ENCODE measurements at regions not wholly inside any gene's neighbourhood (a gene's known extent, or its start where the extent isn't known, plus 50 kb on each side); places are given as distances from the start of the nearest gene placed in this dataset.
A peak's percentile ranks its signal among the peaks of the same experiment; 100 is the strongest.

DNA sequence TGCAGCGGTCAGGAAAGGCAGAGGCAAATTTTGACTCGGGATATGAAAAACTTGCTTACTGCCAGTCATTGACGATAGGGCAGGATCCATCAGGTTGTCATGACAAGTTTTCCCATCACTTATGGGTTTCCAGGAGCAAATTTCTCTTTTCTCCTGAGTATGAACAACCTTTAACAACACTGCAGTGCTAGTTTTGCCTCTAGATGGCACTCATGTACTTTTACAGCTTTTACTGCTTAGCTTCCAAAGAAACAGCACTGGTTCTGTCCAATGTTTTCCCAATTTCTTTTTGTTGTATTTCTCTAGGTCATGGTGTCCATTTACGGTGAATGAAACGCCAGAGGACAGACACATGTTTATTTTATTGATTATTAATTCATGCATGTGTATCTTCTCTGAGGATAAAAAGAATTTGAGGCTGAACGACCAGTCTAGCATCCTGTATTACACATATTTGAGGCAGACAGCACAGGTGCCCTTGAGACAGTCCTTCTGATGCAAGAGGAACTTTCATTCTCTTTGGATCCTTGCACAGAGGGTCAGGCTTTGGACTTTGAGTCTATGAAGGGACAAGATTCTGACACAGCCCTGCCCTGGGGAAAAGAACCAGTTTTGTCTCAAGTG, 112.3 kb upstream of the TRABD2B start:
- H3K9me3 ChIP-seq (ENCODE audit: control insufficient read depth, insufficient read depth, low read length): no peaks in the 10 kb centered on the region
- DNase-seq (ENCODE audit: low read depth in 4 of 6, low spot score in 6 of 6): peak; percentile 54 to 94 (median 58)
- no peak overlapping the region for H3K4me3 ChIP-seq (ENCODE audit: low read depth, low read length)
- no peak overlapping the region for H3K27ac ChIP-seq (ENCODE audit: low read depth, low read length)
- no peaks in the 10 kb centered on the region for H3K36me3 ChIP-seq (ENCODE audit: control insufficient read depth, insufficient read depth, low read length)
- 29% methylated on average over 3 of the region's 6 CpGs for WGBS (ENCODE audit: insufficient coverage)
- H3K27me3 ChIP-seq (ENCODE audit: control insufficient read depth, insufficient read depth, low read length): peaks cover 5% of the 10 kb centered on the region
- H3K4me1 ChIP-seq (ENCODE audit: control insufficient read depth, insufficient read depth, low read length): no peaks in the 10 kb centered on the region

DNA sequence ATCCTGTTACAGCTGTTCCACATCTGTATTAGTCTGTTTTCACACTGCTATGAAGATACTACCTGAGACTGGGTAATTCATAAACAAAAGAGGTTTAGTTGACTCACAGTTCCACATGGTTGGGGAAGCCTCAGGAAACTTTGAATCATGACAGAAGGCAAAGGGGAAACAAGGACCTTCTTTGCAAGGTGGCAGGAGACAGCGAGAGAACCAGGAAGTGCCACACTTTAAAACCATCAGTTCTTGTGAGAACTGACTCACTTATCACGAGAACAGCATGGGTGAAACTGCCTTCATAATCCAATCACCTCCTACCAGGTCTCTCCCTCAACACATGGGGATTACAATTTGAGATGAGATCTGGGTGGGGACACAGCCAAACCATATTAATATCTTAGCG, 110.3 kb upstream of the TRABD2B start:
- Histone ChIP-seq H3K36me3 (ENCODE audit: control insufficient read depth, insufficient read depth, low read length) (no peaks in the 10 kb centered on the region), H3K4me1 (ENCODE audit: control insufficient read depth, insufficient read depth, low read length) (no peaks in the 10 kb centered on the region), H3K9me3 (ENCODE audit: control insufficient read depth, insufficient read depth, low read length) (no peaks in the 10 kb centered on the region), H3K27me3 (ENCODE audit: control insufficient read depth, insufficient read depth, low read length) (peaks cover 5% of the 10 kb centered on the region), H3K4me3 (ENCODE audit: low read depth, low read length) (no peak overlapping the region), H3K27ac (ENCODE audit: low read depth, low read length) (no peak overlapping the region)
- WGBS (ENCODE audit: insufficient coverage): no CpG with 5 or more reads among the region's 3 CpGs
- no peak for DNase-seq (ENCODE audit: low read depth in 4 of 6, low spot score in 6 of 6)

DNA sequence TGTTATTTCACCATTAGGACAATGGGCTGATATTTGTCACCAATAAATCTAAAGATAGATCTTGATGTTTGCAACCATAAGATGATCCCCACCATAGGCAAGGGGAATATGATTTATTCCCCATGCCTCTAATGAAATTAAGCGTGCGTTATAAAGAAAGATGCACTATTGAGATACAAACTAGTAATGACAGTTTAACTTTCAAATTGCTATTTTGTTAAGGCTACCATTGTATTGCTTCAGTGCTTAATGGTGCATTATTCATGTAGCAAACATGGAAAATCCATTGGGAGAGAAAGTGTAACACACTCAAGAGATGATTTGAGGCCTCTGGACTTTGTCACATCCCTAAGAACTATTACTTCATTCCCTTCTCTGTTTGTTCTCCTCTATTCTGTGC, 108.9 kb upstream of the TRABD2B start:
- peaks cover 5% of the 10 kb centered on the region for H3K27me3 ChIP-seq (ENCODE audit: control insufficient read depth, insufficient read depth, low read length)
- WGBS (ENCODE audit: insufficient coverage): no CpG with 5 or more reads among the region's 2 CpGs
- no peaks in the 10 kb centered on the region for H3K4me1 ChIP-seq (ENCODE audit: control insufficient read depth, insufficient read depth, low read length)
- no peak overlapping the region for H3K27ac ChIP-seq (ENCODE audit: low read depth, low read length)
- H3K36me3 ChIP-seq (ENCODE audit: control insufficient read depth, insufficient read depth, low read length): no peaks in the 10 kb centered on the region
- H3K9me3 ChIP-seq (ENCODE audit: control insufficient read depth, insufficient read depth, low read length): no peaks in the 10 kb centered on the region
- no peak overlapping the region for H3K4me3 ChIP-seq (ENCODE audit: low read depth, low read length)
- no peak for DNase-seq (ENCODE audit: low read depth in 4 of 6, low spot score in 6 of 6)

DNA sequence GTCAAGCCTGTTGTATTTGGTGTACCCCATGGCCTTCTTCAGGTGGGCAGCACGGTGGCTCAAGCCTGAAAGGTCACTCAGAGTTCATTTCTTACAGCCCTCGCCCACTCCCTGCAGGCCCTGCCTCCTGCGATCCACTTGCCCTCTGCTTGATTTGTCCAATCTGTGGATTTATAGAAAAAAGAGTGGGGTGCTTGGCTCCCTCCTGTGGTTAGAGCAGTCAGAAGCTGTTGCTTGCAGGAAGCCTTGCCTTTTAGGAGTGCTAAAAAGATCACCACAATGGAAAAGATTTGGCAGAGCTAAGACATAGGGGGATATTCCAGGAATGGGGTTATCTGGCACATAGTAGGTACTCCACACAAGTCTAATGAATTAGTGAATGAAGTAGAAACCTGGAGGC, 108.0 kb upstream of the TRABD2B start:
- H3K27me3 ChIP-seq (ENCODE audit: control insufficient read depth, insufficient read depth, low read length): peaks cover 8% of the 10 kb centered on the region
- 80% methylated on average over 1 of the region's 3 CpGs for WGBS (ENCODE audit: insufficient coverage)
- H3K4me1 ChIP-seq (ENCODE audit: control insufficient read depth, insufficient read depth, low read length): no peaks in the 10 kb centered on the region
- H3K9me3 ChIP-seq (ENCODE audit: control insufficient read depth, insufficient read depth, low read length): no peaks in the 10 kb centered on the region
- no peak overlapping the region for H3K4me3 ChIP-seq (ENCODE audit: low read depth, low read length)
- DNase-seq (ENCODE audit: low read depth in 4 of 6, low spot score in 6 of 6): peak in 1 of 6 donors; percentile 2
- H3K27ac ChIP-seq (ENCODE audit: low read depth, low read length): no peak overlapping the region
- H3K36me3 ChIP-seq (ENCODE audit: control insufficient read depth, insufficient read depth, low read length): no peaks in the 10 kb centered on the region

DNA sequence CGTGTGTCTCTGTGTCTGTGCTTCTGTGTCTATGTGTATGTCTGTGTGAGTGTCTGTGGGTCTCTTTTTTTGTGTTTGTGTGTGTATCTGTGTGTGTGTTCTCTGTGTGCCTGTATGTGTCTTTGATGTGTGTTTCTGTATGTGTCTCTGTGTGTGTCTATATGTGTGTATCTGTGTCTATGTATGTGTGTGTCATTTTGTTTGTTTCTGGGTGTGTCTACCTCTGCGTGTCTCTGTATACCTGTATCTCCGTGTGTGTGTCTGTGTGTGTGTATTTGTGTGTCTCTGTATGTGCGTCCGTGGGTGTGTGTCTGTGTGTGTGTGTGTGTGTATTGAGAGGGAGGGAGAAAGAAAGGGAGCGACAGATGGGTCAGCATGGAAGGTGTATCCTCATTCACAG, 106.3 kb upstream of the TRABD2B start:
- H3K4me1 ChIP-seq (ENCODE audit: control insufficient read depth, insufficient read depth, low read length): peaks cover 4% of the 10 kb centered on the region
- H3K4me3 ChIP-seq (ENCODE audit: low read depth, low read length): no peak overlapping the region
- no peak overlapping the region for H3K27ac ChIP-seq (ENCODE audit: low read depth, low read length)
- H3K27me3 ChIP-seq (ENCODE audit: control insufficient read depth, insufficient read depth, low read length): peaks cover 5% of the 10 kb centered on the region
- no peaks in the 10 kb centered on the region for H3K9me3 ChIP-seq (ENCODE audit: control insufficient read depth, insufficient read depth, low read length)
- WGBS (ENCODE audit: insufficient coverage): 93% methylated on average over 4 of the region's 6 CpGs
- no peak for DNase-seq (ENCODE audit: low read depth in 4 of 6, low spot score in 6 of 6)
- no peaks in the 10 kb centered on the region for H3K36me3 ChIP-seq (ENCODE audit: control insufficient read depth, insufficient read depth, low read length)

DNA sequence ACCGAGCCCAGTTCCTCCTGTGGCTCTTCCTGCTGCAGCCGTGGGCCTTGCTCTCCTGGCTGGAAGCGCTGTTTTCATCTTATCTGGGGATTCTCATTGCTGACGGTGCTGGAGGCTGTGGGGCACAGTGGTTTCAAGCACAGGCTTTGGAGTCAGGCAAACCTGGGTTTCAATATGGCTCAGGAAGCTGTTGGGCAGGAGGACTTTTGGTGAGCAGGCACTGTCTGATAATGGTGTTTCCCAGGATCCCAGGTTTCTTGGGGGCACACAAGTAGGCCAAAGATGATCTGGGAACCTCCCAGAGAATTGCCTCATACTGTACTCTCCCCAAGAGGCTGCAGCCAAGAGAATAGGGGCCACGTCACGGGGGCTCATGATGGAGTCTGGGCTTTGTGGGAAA, 105.6 kb upstream of the TRABD2B start:
- H3K36me3 ChIP-seq (ENCODE audit: control insufficient read depth, insufficient read depth, low read length): no peaks in the 10 kb centered on the region
- DNase-seq (ENCODE audit: low read depth in 4 of 6, low spot score in 6 of 6): no peak
- no peak overlapping the region for H3K27ac ChIP-seq (ENCODE audit: low read depth, low read length)
- H3K27me3 ChIP-seq (ENCODE audit: control insufficient read depth, insufficient read depth, low read length): peaks cover 8% of the 10 kb centered on the region
- WGBS (ENCODE audit: insufficient coverage): 65% methylated on average over 4 of the region's 6 CpGs
- H3K4me3 ChIP-seq (ENCODE audit: low read depth, low read length): no peak overlapping the region
- H3K4me1 ChIP-seq (ENCODE audit: control insufficient read depth, insufficient read depth, low read length): peaks cover 4% of the 10 kb centered on the region
- no peaks in the 10 kb centered on the region for H3K9me3 ChIP-seq (ENCODE audit: control insufficient read depth, insufficient read depth, low read length)

DNA sequence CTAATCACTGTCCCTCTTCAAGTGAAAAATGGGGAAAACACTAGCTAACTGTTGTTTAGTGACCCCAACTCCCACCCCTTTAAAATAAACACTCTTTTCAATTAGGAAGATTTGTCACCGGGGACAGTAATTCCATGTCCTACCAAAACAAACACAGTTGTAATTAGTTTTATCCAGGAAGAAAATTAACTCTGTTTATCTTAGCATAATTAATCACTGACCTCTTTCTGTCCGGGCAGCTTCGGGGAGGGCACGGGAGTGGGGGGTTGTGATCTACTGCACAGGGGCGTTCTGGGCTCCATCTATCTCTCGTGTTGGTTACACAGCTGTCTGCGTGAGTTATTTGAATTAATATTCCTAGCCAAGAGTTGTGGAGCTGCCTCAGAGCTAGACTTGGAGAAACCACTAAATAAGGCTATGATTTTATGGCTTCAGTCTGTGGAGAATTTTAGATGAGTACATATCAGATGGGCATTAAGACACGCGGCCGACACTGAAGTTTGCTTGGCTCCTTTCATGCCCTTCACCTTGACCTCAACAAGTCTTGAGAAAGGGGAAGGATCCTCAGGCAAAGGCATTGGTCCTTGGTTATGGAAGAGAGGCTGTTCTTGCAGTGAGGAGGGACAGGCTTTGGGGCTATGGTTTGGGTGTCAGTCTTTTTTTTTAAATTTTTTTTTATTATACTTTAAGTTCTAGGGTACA, 102.0 kb upstream of the TRABD2B start:
- DNase-seq (ENCODE audit: low read depth in 4 of 6, low spot score in 6 of 6): peak in 1 of 6 donors; percentile 78
- no peak overlapping the region for H3K4me3 ChIP-seq (ENCODE audit: low read depth, low read length)

DNA sequence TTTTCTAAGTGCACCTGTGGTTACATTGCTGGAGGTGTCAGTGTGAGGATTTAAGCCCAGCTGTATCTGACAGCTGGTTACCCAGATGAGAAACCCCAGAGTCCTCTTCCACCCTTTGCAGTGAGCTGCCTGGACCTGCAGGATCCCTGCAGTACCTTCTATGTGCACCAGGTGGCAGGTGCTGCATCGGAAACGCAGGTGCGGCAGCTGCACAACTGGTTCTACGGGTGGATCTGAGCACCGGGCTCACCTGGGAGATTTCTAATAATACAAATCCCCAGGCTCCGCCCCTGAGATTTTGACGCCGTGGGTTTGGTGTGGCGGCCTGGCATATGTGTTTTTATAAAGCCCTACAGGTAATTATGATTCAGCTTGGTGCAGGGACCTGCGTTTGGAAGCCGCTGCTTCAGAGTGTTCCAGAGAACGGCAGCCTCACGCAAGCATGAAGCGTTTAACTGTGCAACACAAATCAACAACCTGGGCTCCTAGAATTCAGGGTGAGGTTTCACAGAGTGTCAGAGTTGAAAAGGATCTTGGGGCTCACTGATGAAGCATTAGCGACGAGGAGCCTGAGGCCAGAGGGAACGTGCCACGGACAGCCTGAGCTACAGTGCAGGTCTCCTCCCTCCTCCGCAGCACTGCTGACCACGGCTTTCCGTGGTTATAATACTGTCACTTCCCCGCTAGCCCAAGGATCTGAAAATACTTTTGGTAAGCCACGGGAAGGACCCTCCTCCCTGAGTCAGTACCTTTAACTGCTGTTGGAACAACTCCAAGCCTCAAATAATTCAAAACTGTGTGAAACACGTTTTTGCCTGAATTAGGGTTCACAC, 96.7 kb upstream of the TRABD2B start:
- 40% methylated on average over 18 of the region's 24 CpGs for WGBS (ENCODE audit: insufficient coverage)
- Histone ChIP-seq H3K4me1 (ENCODE audit: control insufficient read depth, insufficient read depth, low read length) (peaks cover 5% of the 10 kb centered on the region), H3K9me3 (ENCODE audit: control insufficient read depth, insufficient read depth, low read length) (no peaks in the 10 kb centered on the region), H3K36me3 (ENCODE audit: control insufficient read depth, insufficient read depth, low read length) (no peaks in the 10 kb centered on the region), H3K4me3 (ENCODE audit: low read depth, low read length) (no peak overlapping the region), H3K27ac (ENCODE audit: low read depth, low read length) (no peak overlapping the region), H3K27me3 (ENCODE audit: control insufficient read depth, insufficient read depth, low read length) (peaks cover 31% of the 10 kb centered on the region)
- peak in 3 of 6 donors; percentile 18 to 90 (median 63) for DNase-seq (ENCODE audit: low read depth in 4 of 6, low spot score in 6 of 6)

More for the DNA sequence above, 102.0 kb upstream of the TRABD2B start:
- peaks cover 14% of the 10 kb centered on the region for H3K27me3 ChIP-seq (ENCODE audit: control insufficient read depth, insufficient read depth, low read length)
- H3K4me1 ChIP-seq (ENCODE audit: control insufficient read depth, insufficient read depth, low read length): peaks cover 4% of the 10 kb centered on the region
- H3K9me3 ChIP-seq (ENCODE audit: control insufficient read depth, insufficient read depth, low read length): no peaks in the 10 kb centered on the region
- no peak overlapping the region for H3K27ac ChIP-seq (ENCODE audit: low read depth, low read length)
- no CpG with 5 or more reads among the region's 10 CpGs for WGBS (ENCODE audit: insufficient coverage)
- no peaks in the 10 kb centered on the region for H3K36me3 ChIP-seq (ENCODE audit: control insufficient read depth, insufficient read depth, low read length)

DNA sequence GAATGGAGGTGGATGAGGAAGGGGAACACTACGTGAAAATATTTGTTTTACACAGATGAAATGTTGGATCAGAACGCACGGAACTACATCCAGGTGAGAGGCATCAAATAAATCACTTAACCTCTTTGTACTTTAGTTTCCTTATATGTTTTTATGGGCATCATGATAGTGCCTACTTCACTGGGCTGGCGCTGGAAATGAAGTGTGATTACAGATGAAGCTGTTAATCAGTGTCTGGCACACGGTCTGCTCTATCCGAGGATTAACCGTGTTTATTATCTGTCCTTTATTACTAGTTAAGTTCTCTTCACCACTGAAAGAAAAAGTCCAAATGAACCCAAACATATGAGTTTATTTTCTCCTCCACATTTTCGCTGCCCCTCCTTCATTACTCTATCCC, 96.0 kb upstream of the TRABD2B start:
- DNase-seq (ENCODE audit: low read depth in 4 of 6, low spot score in 6 of 6): no peak
- H3K27ac ChIP-seq (ENCODE audit: low read depth, low read length): no peak overlapping the region
- H3K4me3 ChIP-seq (ENCODE audit: low read depth, low read length): no peak overlapping the region
- WGBS (ENCODE audit: insufficient coverage): 100% methylated on average over 1 of the region's 8 CpGs
- peaks cover 5% of the 10 kb centered on the region for H3K4me1 ChIP-seq (ENCODE audit: control insufficient read depth, insufficient read depth, low read length)
- no peaks in the 10 kb centered on the region for H3K9me3 ChIP-seq (ENCODE audit: control insufficient read depth, insufficient read depth, low read length)
- peaks cover 26% of the 10 kb centered on the region for H3K27me3 ChIP-seq (ENCODE audit: control insufficient read depth, insufficient read depth, low read length)
- no peaks in the 10 kb centered on the region for H3K36me3 ChIP-seq (ENCODE audit: control insufficient read depth, insufficient read depth, low read length)
